ENCODE measurements at regions not wholly inside any gene's neighbourhood (a gene's known extent, or its start where the extent isn't known, plus 50 kb on each side); places are given as distances from the start of the nearest gene placed in this dataset.

DNA sequence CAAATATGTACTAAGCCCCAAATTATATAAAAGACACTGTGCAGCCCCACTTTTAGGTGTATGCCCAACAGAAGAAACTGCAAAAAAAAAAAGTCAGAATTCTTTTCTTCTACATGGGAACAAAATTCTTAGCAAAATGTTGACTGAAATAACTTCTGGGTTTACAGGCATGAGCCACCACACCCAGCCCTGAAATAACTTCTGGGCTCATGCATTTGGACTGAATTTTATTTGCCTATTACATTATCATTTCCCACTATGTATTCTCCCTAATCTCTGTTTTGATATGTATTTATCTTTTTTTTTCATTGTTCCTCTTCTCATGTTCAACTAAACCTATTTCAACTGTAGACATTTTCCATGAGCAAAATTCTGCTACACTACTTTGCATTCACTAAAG lies 169.2 kb downstream of the GRIN2B start:
- H3K4me1 ChIP-seq (replicated peaks in 1 of 2): no peaks in the 10 kb centered on the region
- intact Hi-C loops (cut with DNase I): no loop called here
- H3K27ac ChIP-seq: no peak overlapping the region
- H3K9me3 ChIP-seq (replicated peaks in 1 of 3): no peaks in the 10 kb centered on the region
- TF ChIP-seq POLR2A (IDR thresholded peaks at IDR 0.05): no peak
- TF ChIP-seq, protein P1, sequence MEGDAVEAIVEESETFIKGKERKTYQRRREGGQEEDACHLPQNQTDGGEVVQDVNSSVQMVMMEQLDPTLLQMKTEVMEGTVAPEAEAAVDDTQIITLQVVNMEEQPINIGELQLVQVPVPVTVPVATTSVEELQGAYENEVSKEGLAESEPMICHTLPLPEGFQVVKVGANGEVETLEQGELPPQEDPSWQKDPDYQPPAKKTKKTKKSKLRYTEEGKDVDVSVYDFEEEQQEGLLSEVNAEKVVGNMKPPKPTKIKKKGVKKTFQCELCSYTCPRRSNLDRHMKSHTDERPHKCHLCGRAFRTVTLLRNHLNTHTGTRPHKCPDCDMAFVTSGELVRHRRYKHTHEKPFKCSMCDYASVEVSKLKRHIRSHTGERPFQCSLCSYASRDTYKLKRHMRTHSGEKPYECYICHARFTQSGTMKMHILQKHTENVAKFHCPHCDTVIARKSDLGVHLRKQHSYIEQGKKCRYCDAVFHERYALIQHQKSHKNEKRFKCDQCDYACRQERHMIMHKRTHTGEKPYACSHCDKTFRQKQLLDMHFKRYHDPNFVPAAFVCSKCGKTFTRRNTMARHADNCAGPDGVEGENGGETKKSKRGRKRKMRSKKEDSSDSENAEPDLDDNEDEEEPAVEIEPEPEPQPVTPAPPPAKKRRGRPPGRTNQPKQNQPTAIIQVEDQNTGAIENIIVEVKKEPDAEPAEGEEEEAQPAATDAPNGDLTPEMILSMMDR (IDR thresholded peaks at IDR 0.05): no peak
- H3K36me3 ChIP-seq (replicated peaks in 1 of 2): no peaks in the 10 kb centered on the region
- DNase-seq: no peak
- no peak overlapping the region for H3K4me3 ChIP-seq
- no peaks in the 10 kb centered on the region for H3K27me3 ChIP-seq

DNA sequence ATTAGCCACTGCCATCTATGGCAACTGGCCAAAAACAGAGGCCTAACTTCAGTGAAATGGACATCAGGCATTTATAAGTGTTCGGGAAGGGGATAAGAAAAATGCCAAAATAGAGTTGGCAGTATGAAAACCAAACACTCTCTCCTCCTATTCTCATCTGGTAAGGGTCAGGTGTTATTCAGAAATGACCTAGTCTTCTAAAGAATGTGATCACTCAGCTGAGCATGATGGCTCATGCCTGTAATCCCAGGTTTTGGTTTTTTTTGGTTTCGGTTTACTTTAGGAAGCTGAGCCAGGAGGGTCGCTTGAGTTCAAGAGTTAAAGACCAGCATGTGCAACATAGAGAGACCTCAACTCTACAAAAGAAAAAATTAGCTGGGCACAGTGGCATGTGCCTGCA lies 170.3 kb downstream of the GRIN2B start:
- no peaks in the 10 kb centered on the region for H3K4me1 ChIP-seq (replicated peaks in 1 of 2)
- no peak for DNase-seq
- no peaks in the 10 kb centered on the region for H3K9me3 ChIP-seq (replicated peaks in 1 of 3)
- H3K27ac ChIP-seq: no peak overlapping the region
- H3K27me3 ChIP-seq: no peaks in the 10 kb centered on the region
- no peak for TF ChIP-seq POLR2A (IDR thresholded peaks at IDR 0.05)
- TF ChIP-seq, protein P1 (IDR thresholded peaks at IDR 0.05): no peak
- no peak overlapping the region for H3K4me3 ChIP-seq
- H3K36me3 ChIP-seq (replicated peaks in 1 of 2): no peaks in the 10 kb centered on the region
- WGBS, 4 donors: 72 to 73% (median 73%) methylated on average over 3 of the region's 3 CpGs
- intact Hi-C loops (cut with DNase I): no loop called here

DNA sequence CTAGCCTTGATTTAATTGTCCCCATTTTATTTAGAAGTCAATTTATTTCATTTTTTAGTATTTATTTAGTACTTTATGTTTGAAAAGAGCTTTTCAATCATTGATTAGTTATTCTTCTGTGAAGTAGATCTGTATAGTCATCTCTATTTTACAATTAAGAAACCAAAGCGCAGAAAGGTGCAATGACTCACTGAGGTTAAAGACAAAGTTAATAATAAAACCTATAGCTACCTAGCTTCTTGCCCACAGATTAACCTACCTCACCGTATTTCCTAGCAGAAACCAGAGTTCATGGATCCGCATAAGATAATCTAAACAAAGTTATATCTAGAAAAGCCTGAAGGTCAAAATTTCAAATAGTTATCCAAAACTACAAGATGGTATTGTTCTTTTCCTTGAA lies 176.4 kb downstream of the GRIN2B start:
- 52 to 58% (median 55%) methylated on average over 3 of the region's 3 CpGs for WGBS, 4 donors
- Histone ChIP-seq H3K27me3 (no peaks in the 10 kb centered on the region), H3K4me1 (replicated peaks in 1 of 2) (no peaks in the 10 kb centered on the region), H3K27ac (no peak overlapping the region), H3K36me3 (replicated peaks in 1 of 2) (no peaks in the 10 kb centered on the region), H3K4me3 (no peak overlapping the region), H3K9me3 (replicated peaks in 1 of 3) (no peaks in the 10 kb centered on the region)
- TF ChIP-seq, protein P1 (IDR thresholded peaks at IDR 0.05): no peak
- no peak for TF ChIP-seq POLR2A (IDR thresholded peaks at IDR 0.05)
- no peak for DNase-seq
- intact Hi-C loops (cut with DNase I): no loop called here

DNA sequence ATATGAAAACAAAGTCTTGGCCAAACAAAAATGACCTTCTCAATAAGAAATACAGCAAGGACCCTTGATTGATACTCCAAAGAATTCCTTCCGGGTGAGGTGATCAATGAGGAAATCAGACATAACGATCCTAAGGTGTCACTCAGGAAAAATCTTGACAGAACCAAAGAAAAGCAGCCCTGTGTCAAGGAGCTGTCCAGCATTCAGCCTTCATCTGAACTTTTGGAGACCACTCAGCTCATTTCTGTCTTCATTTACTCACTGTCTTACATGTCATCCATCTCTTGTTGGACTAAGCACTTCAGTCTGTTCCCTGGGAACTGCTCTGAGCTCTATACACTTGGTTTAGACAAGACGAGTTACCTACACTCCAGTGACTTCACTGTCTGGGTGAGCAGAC lies 179.9 kb downstream of the GRIN2B start:
- Histone ChIP-seq H3K36me3 (replicated peaks in 1 of 2) (no peaks in the 10 kb centered on the region), H3K27ac (no peak overlapping the region), H3K27me3 (no peaks in the 10 kb centered on the region), H3K9me3 (replicated peaks in 1 of 3) (no peaks in the 10 kb centered on the region), H3K4me3 (no peak overlapping the region), H3K4me1 (replicated peaks in 1 of 2) (no peaks in the 10 kb centered on the region)
- TF ChIP-seq, protein P1 (IDR thresholded peaks at IDR 0.05): no peak
- no peak for TF ChIP-seq POLR2A (IDR thresholded peaks at IDR 0.05)
- 61 to 75% (median 69%) methylated on average over 3 of the region's 3 CpGs for WGBS, 4 donors
- no peak for DNase-seq
- intact Hi-C loops (cut with DNase I): no loop called here
